ENCODE measurements at regions not wholly inside any gene's neighbourhood (a gene's known extent, or its start where the extent isn't known, plus 50 kb on each side); places are given as distances from the start of the nearest gene placed in this dataset.

DNA sequence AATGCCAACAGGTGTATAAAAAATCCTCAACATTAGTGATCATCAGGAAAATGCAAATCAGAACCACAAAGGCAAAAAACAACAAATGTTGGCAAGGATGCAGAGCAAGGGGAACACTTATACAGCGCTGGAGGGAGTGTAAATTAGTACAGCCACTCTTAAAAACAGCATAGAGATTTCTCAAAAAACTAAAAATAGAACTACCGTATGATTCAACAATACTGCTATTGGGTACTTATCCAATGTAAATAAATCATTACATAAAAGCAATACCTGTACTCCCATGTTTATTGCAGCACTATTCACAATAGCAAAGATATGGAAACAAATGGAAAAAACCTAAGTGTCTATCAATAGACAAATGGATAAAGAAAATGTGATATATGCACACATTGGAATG lies 171.3 kb downstream of the SLC7A11 start:
- dilution Hi-C loops (cut with HindIII; ENCODE audit: low sequenced_read_pairs, unreplicated experiment), result no loop called here
- no peak for ATAC-seq (ENCODE audit: low read depth)

More for the DNA sequence above, 171.3 kb downstream of the SLC7A11 start:
- Histone ChIP-seq H3K56ac (ENCODE audit: extremely low read depth, insufficient read depth, low read length) (no peak overlapping the region), H3K9me3 (ENCODE audit: control insufficient read depth, insufficient read depth, low read length) (no peaks in the 10 kb centered on the region), H2BK5ac (ENCODE audit: low read depth, low read length, poor library complexity, severe bottlenecking) (no peak overlapping the region), H3K79me1 (ENCODE audit: low read depth in 1 of 2, low read length in 2 of 2) (no peaks in the 10 kb centered on the region), H2BK120ac (ENCODE audit: low read depth, low read length) (no peak overlapping the region), H4K91ac (ENCODE audit: insufficient read depth, low read depth, low read length) (no peak overlapping the region), H4K8ac (ENCODE audit: low read depth in 2 of 2, low read length in 2 of 2) (no peak overlapping the region), H2AFZ (replicated peaks; ENCODE audit: low read length, poor library complexity) (no peak overlapping the region), H2AK5ac (ENCODE audit: low read depth, low read length) (no peak overlapping the region), H3K9ac (ENCODE audit: low read depth, low read length) (no peak overlapping the region), H3K4me3 (ENCODE audit: insufficient read depth, low read depth, low read length) (no peak overlapping the region), H2BK15ac (ENCODE audit: low read depth, low read length) (no peak overlapping the region), H3K27me3 (ENCODE audit: control insufficient read depth, insufficient read depth, low read length) (no peaks in the 10 kb centered on the region), H2AK9ac (replicated peaks; ENCODE audit: low read depth, low read length, poor library complexity) (no peak overlapping the region), H4K5ac (ENCODE audit: low read depth, low read length) (no peak overlapping the region), H3K14ac (replicated peaks; ENCODE audit: low read depth, low read length) (no peak overlapping the region), H4K20me1 (ENCODE audit: insufficient read depth, low read length) (no peaks in the 10 kb centered on the region), H3K4ac (ENCODE audit: low read depth, low read length) (no peak overlapping the region), H3K18ac (ENCODE audit: low read depth, low read length) (no peak overlapping the region), H3K36me3 (ENCODE audit: control insufficient read depth, insufficient read depth, low read length) (no peaks in the 10 kb centered on the region), H2BK20ac (ENCODE audit: low read depth, low read length) (no peak overlapping the region), H3K27ac (ENCODE audit: insufficient read depth, low read length) (no peak overlapping the region), H3K4me2 (ENCODE audit: low read depth, low read length) (no peak overlapping the region), H3K4me1 (ENCODE audit: control insufficient read depth, insufficient read depth, low read length) (no peaks in the 10 kb centered on the region), H3K9me1 (ENCODE audit: insufficient read depth, low read length) (no peaks in the 10 kb centered on the region), H3K23ac (ENCODE audit: low read depth, low read length) (no peak overlapping the region)
- TF ChIP-seq POLR2A (IDR thresholded peaks at IDR 0.05; ENCODE audit: low read depth, low read length) (no peak), RAD21 (IDR thresholded peaks at IDR 0.05; ENCODE audit: low read length) (no peak), MXI1 (IDR thresholded peaks at IDR 0.05; ENCODE audit: borderline replicate concordance, low read depth, low read length) (no peak), BHLHE40 (IDR thresholded peaks at IDR 0.05; ENCODE audit: low read depth, low read length) (no peak)
- TF ChIP-seq, protein P1, sequence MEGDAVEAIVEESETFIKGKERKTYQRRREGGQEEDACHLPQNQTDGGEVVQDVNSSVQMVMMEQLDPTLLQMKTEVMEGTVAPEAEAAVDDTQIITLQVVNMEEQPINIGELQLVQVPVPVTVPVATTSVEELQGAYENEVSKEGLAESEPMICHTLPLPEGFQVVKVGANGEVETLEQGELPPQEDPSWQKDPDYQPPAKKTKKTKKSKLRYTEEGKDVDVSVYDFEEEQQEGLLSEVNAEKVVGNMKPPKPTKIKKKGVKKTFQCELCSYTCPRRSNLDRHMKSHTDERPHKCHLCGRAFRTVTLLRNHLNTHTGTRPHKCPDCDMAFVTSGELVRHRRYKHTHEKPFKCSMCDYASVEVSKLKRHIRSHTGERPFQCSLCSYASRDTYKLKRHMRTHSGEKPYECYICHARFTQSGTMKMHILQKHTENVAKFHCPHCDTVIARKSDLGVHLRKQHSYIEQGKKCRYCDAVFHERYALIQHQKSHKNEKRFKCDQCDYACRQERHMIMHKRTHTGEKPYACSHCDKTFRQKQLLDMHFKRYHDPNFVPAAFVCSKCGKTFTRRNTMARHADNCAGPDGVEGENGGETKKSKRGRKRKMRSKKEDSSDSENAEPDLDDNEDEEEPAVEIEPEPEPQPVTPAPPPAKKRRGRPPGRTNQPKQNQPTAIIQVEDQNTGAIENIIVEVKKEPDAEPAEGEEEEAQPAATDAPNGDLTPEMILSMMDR (conservative IDR thresholded peaks at IDR 0.05; ENCODE audit: low read depth, low read length), result no peak
- DNase-seq, result no peak
- POLR2A ChIA-PET (ENCODE audit: unreplicated experiment), result no interaction called here
- in situ Hi-C loops (cut with MboI; ENCODE audit: low sequenced_read_pairs) (no loop called here), intact Hi-C loops (cut with micrococcal nuclease) (no loop called here)
- BruUV-seq (replicated peaks), result no TSS peak
- CTCF ChIA-PET, result no interaction called here
- WGBS, 2 experiments (ENCODE audit: extremely low coverage in 2 of 2, insufficient read length in 1 of 2), result no CpG with 5 or more reads among the region's 2 CpGs

All from IMR-90 (cell line).